GM19397 (cell line): ENCODE measurements at regions not wholly inside any gene's neighbourhood (a gene's known extent, or its start where the extent isn't known, plus 50 kb on each side); places are given as distances from the start of the nearest gene placed in this dataset.
"Not testable (repeated sequence)": the region's sequence is repeated elsewhere in the genome, so short reads cannot be mapped to it uniquely, and the experiment has no call there.

ENCODE experiments used
- ATAC-seq: cut with Tn5 transposase; IDR thresholded peaks from one replicate; pipeline ENCODE4 v1.9.1; 2021; ENCODE audit warnings: mild to moderate bottlenecking, moderate library complexity; ENCODE audit not compliant: unreplicated experiment

- no peak for ATAC-seq
Observed at GRCh38 chr5:105057001-105057436, 1494.4 kb upstream of the NUDT12 start.

DNA sequence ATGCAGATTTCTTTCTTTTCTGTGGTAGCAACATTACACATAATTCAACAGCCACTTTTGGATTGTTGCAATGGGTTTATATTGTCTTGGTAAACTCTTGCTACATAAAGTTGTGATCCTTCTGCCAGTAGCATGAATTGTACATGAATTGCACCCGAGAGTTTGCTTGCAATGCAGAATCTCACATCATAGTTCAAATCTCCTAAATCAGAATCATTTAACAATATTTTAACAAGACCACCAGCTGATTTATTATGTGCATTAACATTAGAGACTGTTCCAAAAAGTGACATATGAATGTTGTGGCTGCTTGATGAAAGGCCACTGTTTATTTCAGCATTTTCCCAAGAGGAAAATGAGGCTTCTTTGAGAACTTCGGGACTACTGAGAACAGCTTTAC, 1491.8 kb upstream of the NUDT12 start:
- no peak for ATAC-seq

GRCh38 chr5:105042623-105043022, 1480.0 kb upstream of the NUDT12 start:
- ATAC-seq: no peak

GRCh38 chr5:105036814-105037213, 1474.2 kb upstream of the NUDT12 start:
- not testable (repeated sequence) for ATAC-seq

DNA sequence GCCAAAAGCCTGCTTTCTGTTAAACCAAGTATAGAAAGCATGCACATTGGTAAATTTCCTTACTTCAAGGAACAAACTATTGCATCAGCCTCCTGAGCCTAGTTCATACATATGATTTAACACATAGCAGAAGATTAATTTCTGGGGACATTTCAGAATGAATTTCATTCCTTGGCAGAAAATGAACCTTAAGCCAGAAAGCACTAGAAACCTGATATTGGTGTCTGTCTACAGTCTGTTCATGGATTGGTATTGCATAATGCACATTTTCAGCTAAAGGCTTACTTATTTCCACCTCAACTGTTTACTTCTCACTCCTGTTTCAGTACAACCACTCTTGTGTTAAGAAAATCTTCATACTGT, 1471.8 kb upstream of the NUDT12 start:
- no peak for ATAC-seq

- no peak for ATAC-seq
Observed at GRCh38 chr5:105033637-105034400, 1471.2 kb upstream of the NUDT12 start.

GRCh38 chr5:105032917-105033316, 1470.3 kb upstream of the NUDT12 start:
- no peak for ATAC-seq

GRCh38 chr5:105030153-105030552, 1467.6 kb upstream of the NUDT12 start:
- ATAC-seq: no peak

GRCh38 chr5:105015098-105015497, 1452.5 kb upstream of the NUDT12 start:
- ATAC-seq: no peak

- no peak for ATAC-seq
Observed at GRCh38 chr5:104998572-104998971, 1436.0 kb upstream of the NUDT12 start.

DNA sequence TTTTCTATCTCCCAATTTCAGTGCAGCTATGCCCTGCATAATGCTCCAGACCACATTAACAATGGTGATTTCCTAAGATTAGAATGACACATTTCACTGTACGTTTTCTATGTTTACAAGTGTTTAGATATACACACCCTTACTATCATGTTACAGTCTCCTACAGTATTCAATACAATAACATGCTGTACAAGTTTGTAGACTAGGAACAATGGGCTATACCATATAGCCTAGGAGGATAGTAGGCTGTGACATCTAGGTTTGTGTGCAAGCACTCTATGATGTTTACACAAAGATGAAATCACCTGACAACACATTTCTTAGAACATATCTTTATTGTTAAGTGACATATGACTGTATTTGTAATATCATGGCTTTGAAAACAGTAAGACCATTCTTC, 1435.6 kb upstream of the NUDT12 start:
- ATAC-seq: no peak

DNA sequence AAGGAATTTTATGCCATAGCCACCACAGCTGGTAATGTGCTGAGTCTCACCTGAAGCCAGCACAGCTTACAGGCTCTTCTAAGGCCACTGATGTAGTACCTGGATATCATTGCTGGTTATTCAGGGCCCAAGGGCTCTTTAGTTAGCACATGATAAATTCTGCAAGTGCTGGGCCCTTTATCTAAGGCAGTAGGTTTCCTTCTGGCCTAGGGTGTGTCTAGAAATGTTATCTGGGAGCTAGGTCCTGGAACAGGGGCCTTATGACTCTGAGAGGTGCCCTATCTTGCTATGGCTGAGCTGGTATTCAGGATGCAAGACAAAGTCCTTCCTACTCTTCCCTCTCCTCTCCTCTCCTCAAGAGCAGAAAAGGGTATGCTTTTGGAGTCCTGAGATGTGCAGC, 1424.5 kb upstream of the NUDT12 start:
- ATAC-seq: no peak

DNA sequence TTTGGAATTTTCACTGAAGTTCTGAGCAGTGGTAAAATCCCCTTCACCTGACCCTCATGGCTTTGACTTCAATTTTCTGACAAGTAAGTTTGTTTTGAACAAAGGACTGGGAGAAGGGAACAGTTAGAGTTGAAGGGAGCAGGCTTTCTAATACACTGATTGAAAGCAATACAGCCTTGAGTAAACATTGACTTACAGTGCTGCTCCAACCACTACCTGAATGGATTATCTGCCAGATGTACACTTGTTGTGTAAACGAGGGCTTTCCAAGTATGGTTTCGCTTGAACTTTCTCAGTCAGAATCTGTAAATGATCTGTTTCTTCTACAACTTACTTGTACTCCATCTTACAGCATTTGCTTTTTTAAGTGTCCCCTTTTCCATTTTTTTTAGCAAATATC, 1414.9 kb upstream of the NUDT12 start:
- ATAC-seq: no peak

- ATAC-seq: no peak
Observed at GRCh38 chr5:104967806-104968410, 1405.3 kb upstream of the NUDT12 start.

DNA sequence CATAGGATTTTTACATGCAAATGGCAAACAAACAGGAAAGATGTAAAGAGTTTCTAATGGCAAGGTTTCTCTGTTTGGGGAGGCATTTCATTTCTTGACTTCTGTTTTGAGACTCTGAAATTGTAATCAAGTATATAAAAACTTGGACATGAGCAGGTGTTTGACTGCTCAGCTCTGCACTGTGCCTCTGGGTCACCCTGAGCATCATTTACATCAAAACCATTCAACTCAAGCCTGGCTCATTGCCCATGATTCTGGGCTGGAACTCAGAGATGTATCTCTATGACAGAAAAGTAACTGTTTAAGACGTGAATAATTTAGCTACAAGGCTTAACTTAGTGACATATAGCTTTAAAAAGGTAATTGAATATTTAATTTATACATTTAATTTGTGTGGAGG, 1402.4 kb upstream of the NUDT12 start:
- ATAC-seq: no peak

GRCh38 chr5:104955479-104955878, 1392.9 kb upstream of the NUDT12 start:
- no peak for ATAC-seq

DNA sequence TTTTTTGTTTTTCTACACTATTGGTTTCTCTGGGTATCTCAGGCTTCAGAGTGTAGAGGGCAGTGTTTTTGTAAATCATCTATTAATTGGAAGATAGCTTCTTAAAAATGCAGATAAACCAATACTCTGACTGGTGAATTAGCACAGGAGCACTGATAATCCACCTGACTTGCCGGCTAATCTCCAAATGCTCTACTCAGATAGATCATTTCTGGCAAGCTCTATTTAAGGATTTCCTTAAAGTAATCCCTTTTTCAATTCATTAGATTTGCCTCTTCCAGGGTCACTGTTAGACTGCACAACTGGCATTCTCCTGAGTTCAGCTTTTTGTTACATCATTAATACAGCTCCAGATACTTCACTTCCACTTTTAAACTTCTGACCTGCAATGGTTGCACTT, 1390.3 kb upstream of the NUDT12 start:
- no peak for ATAC-seq

DNA sequence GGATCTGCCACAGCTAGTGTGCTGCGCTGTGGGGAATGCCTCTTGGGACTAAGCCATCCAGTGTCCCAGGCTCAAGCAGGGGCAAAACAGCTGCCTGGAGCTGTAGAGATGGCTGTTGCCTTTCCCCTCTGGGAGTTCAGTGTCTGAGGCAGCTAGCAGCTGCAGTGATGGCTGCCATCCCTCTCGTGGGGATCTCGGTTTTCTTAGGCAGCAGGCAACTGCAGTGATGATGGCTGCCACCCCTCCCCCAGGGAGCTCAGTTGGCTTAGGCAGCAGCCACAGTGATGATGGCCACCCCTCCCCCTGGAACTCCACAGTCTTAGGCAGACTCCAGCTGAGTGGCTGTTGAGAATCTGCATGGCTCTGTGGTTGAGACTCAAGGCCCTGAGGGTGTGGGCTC, 1389.2 kb upstream of the NUDT12 start:
- ATAC-seq: no peak

GRCh38 chr5:104947076-104947475, 1384.5 kb upstream of the NUDT12 start:
- ATAC-seq: no peak

- ATAC-seq: no peak
Observed at GRCh38 chr5:104942735-104943134, 1380.1 kb upstream of the NUDT12 start.

GRCh38 chr5:104941030-104941645, 1378.5 kb upstream of the NUDT12 start:
- ATAC-seq: no peak

DNA sequence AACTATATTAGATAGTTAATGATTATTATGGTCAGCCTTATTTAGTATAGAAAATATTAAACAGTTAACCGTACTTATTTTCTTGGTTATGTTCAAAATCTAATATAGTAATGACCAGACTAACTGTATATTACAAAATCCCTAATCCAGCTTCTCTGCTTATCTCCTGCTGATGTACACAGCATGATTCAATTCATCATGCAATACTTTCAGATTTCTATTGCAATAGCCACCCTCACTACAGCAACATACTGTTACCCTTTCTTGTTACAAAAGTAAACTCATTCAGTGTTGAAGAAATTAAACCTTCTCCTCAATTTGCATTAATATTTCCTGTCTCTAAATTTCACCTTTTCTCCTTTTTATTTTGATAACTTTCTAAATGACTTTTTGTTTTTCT, 1375.0 kb upstream of the NUDT12 start:
- ATAC-seq: no peak
